ENCODE measurements at regions not wholly inside any gene's neighbourhood (a gene's known extent, or its start where the extent isn't known, plus 50 kb on each side); places are given as distances from the start of the nearest gene placed in this dataset.

DNA sequence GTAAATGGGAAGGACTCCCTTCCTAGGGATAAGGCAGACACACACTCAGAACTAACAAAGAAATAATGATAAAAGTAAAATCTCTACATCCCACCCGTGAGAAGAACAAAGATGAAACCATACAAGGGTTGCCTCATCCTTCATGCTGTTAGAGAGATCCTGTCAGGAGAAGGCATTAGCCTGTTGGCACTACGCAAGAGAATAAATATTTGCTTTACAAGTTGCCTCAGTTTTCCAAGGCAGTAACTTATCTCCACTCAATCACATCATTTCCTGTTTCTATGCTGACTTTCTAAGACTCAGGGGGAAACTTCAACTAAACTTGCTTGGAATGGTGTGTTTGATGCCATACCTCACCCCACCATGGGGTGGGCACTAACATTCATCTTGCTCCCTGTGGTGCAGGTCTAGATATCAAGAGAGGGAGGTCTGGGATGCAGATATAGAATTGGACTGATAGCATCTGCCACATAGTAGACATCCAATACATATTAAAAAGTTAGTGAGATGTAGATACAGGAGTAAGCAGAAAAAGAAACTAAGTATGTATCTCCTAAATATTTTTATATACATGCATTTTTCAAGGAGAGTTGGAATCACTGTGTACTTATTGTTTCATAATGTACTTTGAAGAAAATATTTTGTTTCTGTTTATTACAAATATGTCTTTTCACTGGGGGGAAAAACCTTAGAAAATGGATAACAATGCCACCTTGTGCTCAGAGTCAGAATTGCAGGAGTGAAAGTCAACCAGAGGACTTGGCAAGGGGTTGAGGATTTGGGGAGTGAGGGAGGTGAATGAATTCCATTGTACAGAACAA is 57.2 kb upstream of the BEX4 start:
- TF ChIP-seq, protein P1, sequence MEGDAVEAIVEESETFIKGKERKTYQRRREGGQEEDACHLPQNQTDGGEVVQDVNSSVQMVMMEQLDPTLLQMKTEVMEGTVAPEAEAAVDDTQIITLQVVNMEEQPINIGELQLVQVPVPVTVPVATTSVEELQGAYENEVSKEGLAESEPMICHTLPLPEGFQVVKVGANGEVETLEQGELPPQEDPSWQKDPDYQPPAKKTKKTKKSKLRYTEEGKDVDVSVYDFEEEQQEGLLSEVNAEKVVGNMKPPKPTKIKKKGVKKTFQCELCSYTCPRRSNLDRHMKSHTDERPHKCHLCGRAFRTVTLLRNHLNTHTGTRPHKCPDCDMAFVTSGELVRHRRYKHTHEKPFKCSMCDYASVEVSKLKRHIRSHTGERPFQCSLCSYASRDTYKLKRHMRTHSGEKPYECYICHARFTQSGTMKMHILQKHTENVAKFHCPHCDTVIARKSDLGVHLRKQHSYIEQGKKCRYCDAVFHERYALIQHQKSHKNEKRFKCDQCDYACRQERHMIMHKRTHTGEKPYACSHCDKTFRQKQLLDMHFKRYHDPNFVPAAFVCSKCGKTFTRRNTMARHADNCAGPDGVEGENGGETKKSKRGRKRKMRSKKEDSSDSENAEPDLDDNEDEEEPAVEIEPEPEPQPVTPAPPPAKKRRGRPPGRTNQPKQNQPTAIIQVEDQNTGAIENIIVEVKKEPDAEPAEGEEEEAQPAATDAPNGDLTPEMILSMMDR (IDR thresholded peaks at IDR 0.05): peak in 4 of 7 experiments; percentile 38 to 50 (median 42)
- no peak for TF ChIP-seq POLR2A (IDR thresholded peaks at IDR 0.05)
- TF ChIP-seq EP300 (IDR thresholded peaks at IDR 0.05): no peak
- no peak for TF ChIP-seq POLR2AphosphoS5 (IDR thresholded peaks at IDR 0.05)

Data from stomach (tissue), 4 donors.